Glutamatergic neuron (in vitro differentiated cells): ENCODE measurements at regions not wholly inside any gene's neighbourhood (a gene's known extent, or its start where the extent isn't known, plus 50 kb on each side); places are given as distances from the start of the nearest gene placed in this dataset.
"Not testable (repeated sequence)": the region's sequence is repeated elsewhere in the genome, so short reads cannot be mapped to it uniquely, and the experiment has no call there.

Experiments
- DNase-seq: peaks from one replicate; pipeline ENCODE4 v3.0.0; 2022
- H3K27ac Mint-ChIP-seq: one replicate; pipeline ENCODE4 v1.8.0; 2020; ENCODE audit warnings: mild to moderate bottlenecking, mixed read lengths, inconsistent platforms; ENCODE audit not compliant: unreplicated experiment
- H3K27me3 Mint-ChIP-seq: one replicate; pipeline ENCODE4 v1.8.0; 2020; ENCODE audit warnings: mild to moderate bottlenecking, moderate library complexity, mixed read lengths, inconsistent platforms; ENCODE audit not compliant: unreplicated experiment
- H3K36me3 Mint-ChIP-seq: one replicate; pipeline ENCODE4 v1.8.0; 2020; ENCODE audit warnings: mild to moderate bottlenecking, mixed read lengths, inconsistent platforms; ENCODE audit not compliant: unreplicated experiment
- H3K4me1 Mint-ChIP-seq: one replicate; pipeline ENCODE4 v1.8.0; 2020; ENCODE audit warnings: mild to moderate bottlenecking, low read depth, mixed read lengths, inconsistent platforms; ENCODE audit not compliant: unreplicated experiment
- H3K4me3 Mint-ChIP-seq: one replicate; pipeline ENCODE4 v1.8.0; 2020; ENCODE audit warnings: mild to moderate bottlenecking, mixed read lengths, inconsistent platforms; ENCODE audit not compliant: unreplicated experiment
- H3K9me3 Mint-ChIP-seq: one replicate; pipeline ENCODE4 v1.8.0; 2020; ENCODE audit warnings: mild to moderate bottlenecking, moderate library complexity, mixed read lengths, inconsistent platforms; ENCODE audit not compliant: unreplicated experiment
- CTCF ChIP-seq: fragments of 200-600 bp; sonication (generic); IDR thresholded peaks from one replicate; pipeline ENCODE4 v1.5.0; 2021; ENCODE audit not compliant: partially characterized antibody, unreplicated experiment

DNA sequence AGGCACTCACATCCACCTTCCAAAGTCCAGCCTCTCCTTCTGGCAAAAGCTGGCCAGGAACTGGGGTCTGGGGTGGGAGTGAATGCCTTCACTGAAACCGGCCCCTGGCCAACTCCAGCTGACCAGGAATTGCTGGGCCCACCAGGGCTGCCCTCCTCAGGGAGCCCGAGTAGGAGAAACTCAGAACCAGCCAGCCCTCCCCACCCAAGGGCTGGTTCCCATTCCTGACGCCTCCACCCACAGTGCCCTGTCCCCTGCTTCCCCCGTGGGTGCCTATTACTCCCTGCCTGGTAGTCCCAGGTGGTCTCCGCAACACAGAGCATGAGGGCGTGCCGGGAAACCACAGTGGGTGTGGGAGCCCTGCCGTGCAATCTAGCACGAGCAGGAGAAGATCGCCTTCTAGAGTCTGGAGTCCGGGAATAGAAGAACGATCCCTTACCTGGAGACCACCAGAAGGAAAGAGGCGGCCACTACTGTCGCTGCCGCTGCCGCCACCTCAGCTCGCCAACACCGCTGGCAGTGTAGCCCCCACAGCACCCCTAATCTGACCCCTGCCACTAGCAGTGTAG lies 178.8 kb downstream of the POTEB3 start:
- no peak overlapping the region for H3K4me3 Mint-ChIP-seq
- no peak for DNase-seq
- peaks cover 12% of the 10 kb centered on the region for H3K27me3 Mint-ChIP-seq

GRCh38 chr15:21260966-21261395 lies 179.3 kb downstream of the POTEB3 start:
- no peak for TF ChIP-seq CTCF
- Mint-ChIP-seq H3K27me3 (peaks cover 12% of the 10 kb centered on the region), H3K9me3 (peaks cover 29% of the 10 kb centered on the region), H3K27ac (no peak overlapping the region), H3K4me1 (no peaks in the 10 kb centered on the region), H3K4me3 (no peak overlapping the region), H3K36me3 (peaks cover 12% of the 10 kb centered on the region)
- DNase-seq, result no peak

More for the DNA sequence above, 178.8 kb downstream of the POTEB3 start:
- peaks cover 29% of the 10 kb centered on the region for H3K9me3 Mint-ChIP-seq
- no peaks in the 10 kb centered on the region for H3K4me1 Mint-ChIP-seq
- H3K36me3 Mint-ChIP-seq, result peaks cover 12% of the 10 kb centered on the region
- H3K27ac Mint-ChIP-seq, result no peak overlapping the region
- no peak for TF ChIP-seq CTCF

DNA sequence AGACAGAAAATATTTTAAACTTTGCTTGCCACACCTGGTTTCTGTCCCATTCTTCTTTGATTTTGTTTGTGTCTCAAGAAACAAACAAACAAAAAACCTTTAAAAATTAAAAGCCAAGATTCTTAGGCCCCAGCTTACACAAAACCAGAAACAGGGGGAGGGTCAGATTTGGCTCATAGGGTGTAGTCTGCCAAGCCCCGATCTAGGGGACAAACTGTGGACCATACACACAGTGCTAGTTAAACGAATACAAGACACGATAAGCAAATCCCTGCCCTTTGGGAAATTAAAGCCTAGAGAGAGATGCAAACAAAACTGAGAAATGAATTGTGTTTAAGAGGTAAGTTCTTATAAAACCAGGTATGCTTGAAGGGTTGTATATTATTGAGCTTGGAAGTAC lies 181.7 kb downstream of the POTEB3 start:
- not testable (repeated sequence) for DNase-seq, H3K27ac Mint-ChIP-seq, H3K4me3 Mint-ChIP-seq, H3K4me1 Mint-ChIP-seq
- peaks cover 12% of the 10 kb centered on the region for H3K27me3 Mint-ChIP-seq
- peaks cover 32% of the 10 kb centered on the region for H3K9me3 Mint-ChIP-seq
- peaks cover 12% of the 10 kb centered on the region for H3K36me3 Mint-ChIP-seq

DNA sequence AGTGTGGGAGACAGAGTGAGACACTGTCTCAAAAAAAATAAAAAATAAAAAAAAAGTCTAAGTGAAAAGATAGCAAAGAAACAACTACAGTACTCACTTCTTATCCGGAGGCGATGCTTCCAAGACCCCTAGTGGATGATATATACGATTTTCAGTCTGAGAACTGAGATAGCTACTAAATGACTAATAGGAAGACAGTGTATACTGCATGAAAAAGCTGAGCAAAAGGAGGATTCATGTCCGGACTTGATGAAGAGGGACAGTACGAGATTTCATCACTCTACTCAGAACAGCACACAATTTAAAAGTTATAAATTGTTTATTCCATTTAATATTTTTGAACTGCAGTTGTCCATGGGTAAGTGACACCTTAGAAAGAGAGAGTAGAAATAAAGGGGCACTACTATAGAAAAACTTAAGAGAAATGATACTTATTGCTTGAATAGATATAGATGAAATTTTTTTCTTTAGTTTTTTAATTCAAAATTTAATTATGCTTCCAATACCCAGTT lies 190.7 kb downstream of the POTEB3 start:
- H3K27ac Mint-ChIP-seq, H3K4me3 Mint-ChIP-seq, H3K36me3 Mint-ChIP-seq, H3K27me3 Mint-ChIP-seq, H3K9me3 Mint-ChIP-seq, DNase-seq, H3K4me1 Mint-ChIP-seq: not testable (repeated sequence)
